GM21367 (cell line): ENCODE measurements at regions not wholly inside any gene's neighbourhood (a gene's known extent, or its start where the extent isn't known, plus 50 kb on each side); places are given as distances from the start of the nearest gene placed in this dataset.
"Not testable (repeated sequence)": the region's sequence is repeated elsewhere in the genome, so short reads cannot be mapped to it uniquely, and the experiment has no call there.

Experiments
- ATAC-seq: cut with Tn5 transposase; IDR thresholded peaks from one replicate; pipeline ENCODE4 v1.9.1; 2021; ENCODE audit not compliant: unreplicated experiment

GRCh38 chr16:52386694-52387093, 160.2 kb downstream of the TOX3 start:
- no peak for ATAC-seq

GRCh38 chr16:52384378-52384777, 162.6 kb downstream of the TOX3 start:
- no peak for ATAC-seq

GRCh38 chr16:52383640-52384292, 163.2 kb downstream of the TOX3 start:
- no peak for ATAC-seq

GRCh38 chr16:52383119-52383518, 163.8 kb downstream of the TOX3 start:
- ATAC-seq = no peak

- no peak for ATAC-seq
Measured at GRCh38 chr16:52379551-52379950, 167.4 kb downstream of the TOX3 start.

- no peak for ATAC-seq
Measured at GRCh38 chr16:52376676-52377280, 170.2 kb downstream of the TOX3 start.

- ATAC-seq = no peak
Measured at GRCh38 chr16:52372313-52372712, 174.6 kb downstream of the TOX3 start.

GRCh38 chr16:52368859-52369258, 178.1 kb downstream of the TOX3 start:
- no peak for ATAC-seq

- no peak for ATAC-seq
Measured at GRCh38 chr16:52367821-52368220, 179.1 kb downstream of the TOX3 start.

GRCh38 chr16:52366983-52367382, 180.0 kb downstream of the TOX3 start:
- no peak for ATAC-seq

- ATAC-seq = no peak
Measured at GRCh38 chr16:52364500-52364899, 182.4 kb downstream of the TOX3 start.

GRCh38 chr16:52363082-52363481, 183.9 kb downstream of the TOX3 start:
- no peak for ATAC-seq

- no peak for ATAC-seq
Measured at GRCh38 chr16:52357711-52358110, 189.2 kb downstream of the TOX3 start.

- no peak for ATAC-seq
Measured at GRCh38 chr16:52353249-52353648, 193.7 kb downstream of the TOX3 start.

GRCh38 chr16:52351451-52351850, 195.5 kb downstream of the TOX3 start:
- no peak for ATAC-seq

- ATAC-seq = no peak
Measured at GRCh38 chr16:52350031-52350642, 196.8 kb downstream of the TOX3 start.

GRCh38 chr16:52346709-52347108, 200.2 kb downstream of the TOX3 start:
- ATAC-seq = no peak

- not testable (repeated sequence) for ATAC-seq
Measured at GRCh38 chr16:52333673-52334072, 213.3 kb downstream of the TOX3 start.

- no peak for ATAC-seq
Measured at GRCh38 chr16:52320930-52321439, 226.0 kb downstream of the TOX3 start.

GRCh38 chr16:52318302-52319009, 228.5 kb downstream of the TOX3 start:
- no peak for ATAC-seq

- ATAC-seq = no peak
Measured at GRCh38 chr16:52316241-52316640, 230.7 kb downstream of the TOX3 start.

GRCh38 chr16:52312716-52313115, 234.2 kb downstream of the TOX3 start:
- ATAC-seq = no peak
